Karpas-422 (cell line): ENCODE measurements at regions not wholly inside any gene's neighbourhood (a gene's known extent, or its start where the extent isn't known, plus 50 kb on each side); places are given as distances from the start of the nearest gene placed in this dataset. TPM values are rescaled to one million over a fixed set of nuclear protein-coding genes. Genes with fewer than 3 reads are reported as not detected.

Experiments used
- small RNA-seq: library from RNA; depleted of rRNA; stranded (forward); fragments of <200 nt; gene quantifications from one replicate; pipeline ENCODE3, GENCODE V24; 2014

Small RNAs in the stretch of these regions (small RNA-seq; reads per million reads assigned to genes)
- not detected for gene AC018645.1
- gene MIR550A2, result not detected
- gene RF00322, result not detected
